HS-5 (cell line): ENCODE measurements at regions not wholly inside any gene's neighbourhood (a gene's known extent, or its start where the extent isn't known, plus 50 kb on each side); places are given as distances from the start of the nearest gene placed in this dataset.
"Not testable (repeated sequence)": the region's sequence is repeated elsewhere in the genome, so short reads cannot be mapped to it uniquely, and the experiment has no call there.

Experiments
- DNase-seq: peaks from one replicate; pipeline ENCODE4 v3.0.0-alpha.2; 2012; ENCODE audit warnings: low read depth

DNA sequence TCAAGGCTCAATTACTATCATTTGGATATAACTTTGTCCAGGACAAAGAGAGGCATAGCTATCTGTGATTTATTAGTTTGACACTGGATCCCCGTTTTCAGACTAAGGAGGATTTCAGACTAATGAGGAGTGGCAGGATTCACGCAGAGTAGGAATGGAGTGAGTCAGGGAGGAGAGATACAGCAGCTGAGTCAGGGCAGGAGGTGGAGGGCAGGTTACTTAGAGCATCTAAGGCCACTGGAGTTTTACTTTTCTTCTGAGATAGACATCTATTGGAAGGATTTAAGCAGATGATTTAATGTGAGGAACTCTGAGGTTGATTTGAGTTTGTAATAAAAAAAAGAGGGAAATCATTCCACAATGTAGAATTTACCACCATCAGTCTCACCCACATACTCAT is 110.6 kb downstream of the RPIA start:
- not testable (repeated sequence) for DNase-seq

- DNase-seq = no peak
Observed at GRCh38 chr2:88807237-88807962, 115.9 kb downstream of the RPIA start.

DNA sequence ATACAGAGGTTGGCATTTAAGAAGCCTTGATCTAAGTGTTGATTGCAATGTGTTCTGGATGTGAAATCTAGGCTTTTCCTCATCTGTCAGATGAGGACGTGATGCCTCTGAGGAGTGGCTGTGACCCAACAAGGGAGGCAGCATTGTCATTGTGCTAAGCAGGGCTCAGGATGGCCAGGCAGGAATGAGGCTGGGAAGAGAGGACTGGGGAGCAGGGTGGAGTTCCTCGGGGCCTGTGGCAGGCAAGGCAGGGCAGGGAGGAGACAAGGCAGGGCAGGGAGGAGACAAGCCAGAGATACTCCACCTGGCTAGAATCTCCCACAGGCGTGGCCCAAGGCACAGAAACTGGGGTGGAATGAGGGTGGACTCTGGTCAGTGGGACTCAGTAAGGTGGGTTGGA is 116.6 kb downstream of the RPIA start:
- DNase-seq = no peak

DNA sequence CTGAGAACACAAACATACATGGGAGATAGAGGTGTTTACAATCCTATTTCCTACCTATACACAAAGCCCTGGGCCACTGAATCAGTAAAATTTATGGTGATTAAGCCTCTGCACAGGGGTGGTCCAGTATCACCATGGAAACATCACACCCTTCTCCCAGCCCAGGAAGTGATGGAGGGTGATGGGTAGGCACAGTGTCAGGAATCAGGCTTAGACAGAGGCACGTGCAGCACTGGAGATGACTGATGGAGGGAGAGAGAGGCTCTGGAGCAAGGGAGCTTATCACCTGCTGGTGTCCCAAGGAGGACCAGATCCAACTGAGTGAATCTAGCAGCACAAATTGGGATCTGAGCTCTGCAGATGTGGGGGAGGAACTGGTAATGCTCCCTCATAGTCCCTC is 117.2 kb downstream of the RPIA start:
- DNase-seq = no peak

DNA sequence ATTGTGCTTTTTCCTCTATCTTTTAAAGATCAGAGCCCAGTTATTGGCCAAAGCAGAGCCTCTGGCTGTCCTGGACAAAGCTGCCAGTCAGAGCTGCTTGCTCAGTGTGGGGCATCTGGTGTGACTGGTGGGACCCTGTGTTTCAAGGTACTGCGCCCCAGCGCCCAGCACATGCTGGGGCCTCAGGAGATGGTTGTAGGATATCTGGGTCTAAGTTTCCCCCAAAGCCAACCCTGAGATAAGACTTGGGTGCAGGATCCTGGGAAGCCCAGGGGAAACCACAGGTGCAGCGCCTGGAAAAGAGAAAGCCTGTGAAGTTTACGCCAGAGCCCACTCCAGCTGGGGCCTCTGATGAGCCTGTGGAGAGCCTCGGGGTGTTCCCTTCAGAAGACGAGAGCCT is 117.7 kb downstream of the RPIA start:
- DNase-seq = no peak

- DNase-seq = no peak
Observed at GRCh38 chr2:88810017-88810416, 118.5 kb downstream of the RPIA start.

DNA sequence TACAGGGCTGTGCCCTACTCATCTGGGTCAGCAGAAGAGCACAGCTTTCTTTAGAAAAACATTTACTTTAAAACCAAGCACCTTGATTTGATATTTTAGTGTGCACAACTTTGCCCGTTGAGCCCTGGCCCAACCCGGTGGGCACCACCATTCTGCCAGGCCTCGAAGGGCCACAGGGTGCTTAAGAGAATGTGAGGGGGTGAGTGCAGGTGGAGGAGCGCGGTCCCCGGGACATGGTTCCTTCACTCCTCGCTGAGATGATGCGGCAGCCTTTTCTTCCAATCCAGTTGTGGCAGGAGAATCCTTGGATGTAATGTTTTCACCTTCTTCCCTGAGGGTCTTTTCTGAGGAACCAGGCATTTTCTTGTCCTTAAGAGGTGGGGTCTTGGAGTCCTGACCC is 119.0 kb downstream of the RPIA start:
- no peak for DNase-seq

DNA sequence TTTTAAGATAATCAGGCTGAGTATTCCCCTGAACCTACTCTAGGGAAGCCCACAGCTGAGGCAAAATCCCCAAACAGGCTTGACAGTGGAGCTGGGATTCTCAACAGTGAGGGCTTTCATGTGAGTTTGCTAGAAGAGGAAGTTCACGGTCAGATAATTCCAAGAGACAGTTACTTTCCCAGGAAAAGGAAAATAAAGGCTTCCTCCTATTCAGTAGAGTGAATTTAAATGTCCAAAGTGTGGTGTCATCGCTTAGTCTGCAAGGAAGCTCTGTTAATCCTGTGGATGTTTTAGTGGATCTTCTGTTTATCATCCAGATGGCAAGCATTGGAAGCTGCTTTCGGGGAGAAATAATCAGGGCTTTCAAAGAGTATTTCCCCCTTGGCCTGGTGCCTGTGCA is 119.8 kb downstream of the RPIA start:
- DNase-seq = no peak

GRCh38 chr2:88811681-88812080 is 120.2 kb downstream of the RPIA start:
- no peak for DNase-seq

DNA sequence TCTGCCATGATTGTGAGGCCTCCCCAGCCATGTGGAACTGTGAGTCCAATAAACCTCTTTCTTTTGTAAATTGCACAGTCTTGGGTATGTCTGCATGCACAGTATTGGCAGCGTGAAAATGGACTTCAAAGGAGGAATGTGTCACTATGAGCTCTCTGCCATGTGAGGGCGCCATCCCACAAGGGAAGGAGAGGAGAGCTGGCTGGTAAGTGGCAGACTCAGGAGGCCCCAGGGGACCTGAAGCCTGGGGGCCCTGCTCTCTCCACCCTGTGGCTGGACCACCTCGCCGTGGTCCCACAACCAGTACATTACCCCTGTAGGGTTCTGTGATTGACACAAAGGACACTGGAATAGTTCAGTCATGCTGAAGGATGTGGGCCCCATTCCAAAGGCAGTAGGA is 122.1 kb downstream of the RPIA start:
- no peak for DNase-seq

- no peak for DNase-seq
Observed at GRCh38 chr2:88815282-88815681, 123.8 kb downstream of the RPIA start.

DNA sequence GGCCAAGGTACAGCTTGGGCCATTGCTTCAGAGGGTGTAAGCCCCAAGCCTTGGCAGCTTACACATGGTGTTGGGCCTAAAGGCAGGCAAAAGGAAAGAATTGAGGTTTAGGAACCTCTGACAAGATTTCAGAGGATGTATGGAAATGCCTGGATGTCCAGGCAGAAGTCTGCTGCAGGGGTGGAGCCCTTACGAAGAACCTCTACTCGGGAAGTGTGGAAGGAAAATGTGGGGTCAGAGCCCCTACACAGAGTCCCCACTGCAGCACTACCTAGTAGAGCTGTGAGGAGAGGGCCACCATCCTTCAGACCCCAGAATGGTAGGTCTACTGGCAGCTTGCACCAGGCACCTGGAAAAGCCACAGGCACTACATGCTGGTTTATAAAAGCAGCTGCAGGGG is 124.2 kb downstream of the RPIA start:
- no peak for DNase-seq

DNA sequence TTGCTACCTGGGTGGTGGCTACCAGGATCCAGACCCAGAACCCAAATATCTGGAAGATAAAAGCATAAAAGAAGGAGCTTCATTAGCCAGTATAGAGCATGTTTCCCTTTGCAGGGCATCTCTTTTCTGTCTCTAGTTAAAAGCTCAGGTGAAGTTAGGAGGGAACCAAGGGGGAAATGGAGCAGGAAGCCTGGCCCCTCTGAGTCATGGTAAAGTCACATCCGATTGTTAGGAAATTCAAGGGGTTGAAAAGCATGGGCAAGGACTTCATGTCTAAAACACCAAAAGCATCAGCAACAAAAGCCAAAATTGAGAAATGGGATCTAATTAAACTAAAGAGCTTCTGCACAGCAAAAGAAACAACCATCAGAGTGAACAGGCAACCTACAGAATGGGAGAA is 126.9 kb downstream of the RPIA start:
- no peak for DNase-seq

DNA sequence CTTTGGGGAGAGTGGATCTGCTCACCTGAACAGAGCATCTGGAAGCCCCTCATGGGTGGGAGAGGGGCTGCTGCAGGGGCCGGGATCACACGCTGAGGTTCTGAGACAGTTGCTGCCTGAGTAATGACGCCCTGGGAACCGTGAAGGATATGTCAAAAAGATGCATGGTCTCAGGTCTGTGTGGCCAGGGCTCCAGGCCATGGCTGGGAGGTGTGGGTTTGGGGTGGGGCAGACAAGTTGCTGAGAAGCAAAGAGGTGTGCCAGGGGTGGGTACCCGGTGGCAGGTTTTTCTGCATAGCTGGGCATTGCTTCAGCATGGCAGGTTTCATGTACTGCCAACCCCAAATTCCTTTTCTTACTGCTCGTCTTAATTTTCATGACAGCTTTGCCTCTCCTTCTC is 133.5 kb downstream of the RPIA start:
- no peak for DNase-seq

DNA sequence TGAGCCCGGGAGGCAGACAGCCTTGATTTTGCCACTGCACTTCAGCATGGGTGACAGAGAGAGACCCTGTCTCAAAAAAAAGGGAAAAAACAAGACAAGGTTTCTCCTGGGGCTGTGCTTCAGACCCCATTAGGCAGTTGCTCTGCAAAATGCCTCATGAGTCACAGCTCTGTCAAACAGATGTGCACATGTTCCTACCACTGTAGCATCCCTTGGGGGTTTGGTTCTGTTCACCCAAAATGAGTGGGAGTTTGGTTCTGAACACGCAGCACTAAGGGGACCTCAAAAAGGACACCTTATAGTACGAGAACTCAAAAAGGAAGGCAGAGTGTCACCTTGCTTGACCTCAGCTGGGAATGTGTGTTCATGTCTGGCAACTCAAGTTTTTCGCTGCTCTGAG is 134.9 kb downstream of the RPIA start:
- DNase-seq = no peak

- DNase-seq = no peak
Observed at GRCh38 chr2:88827821-88828220, 136.3 kb downstream of the RPIA start.

GRCh38 chr2:88828397-88829137 is 137.1 kb downstream of the RPIA start:
- DNase-seq = no peak

GRCh38 chr2:88829607-88830463 is 138.4 kb downstream of the RPIA start:
- DNase-seq = no peak

DNA sequence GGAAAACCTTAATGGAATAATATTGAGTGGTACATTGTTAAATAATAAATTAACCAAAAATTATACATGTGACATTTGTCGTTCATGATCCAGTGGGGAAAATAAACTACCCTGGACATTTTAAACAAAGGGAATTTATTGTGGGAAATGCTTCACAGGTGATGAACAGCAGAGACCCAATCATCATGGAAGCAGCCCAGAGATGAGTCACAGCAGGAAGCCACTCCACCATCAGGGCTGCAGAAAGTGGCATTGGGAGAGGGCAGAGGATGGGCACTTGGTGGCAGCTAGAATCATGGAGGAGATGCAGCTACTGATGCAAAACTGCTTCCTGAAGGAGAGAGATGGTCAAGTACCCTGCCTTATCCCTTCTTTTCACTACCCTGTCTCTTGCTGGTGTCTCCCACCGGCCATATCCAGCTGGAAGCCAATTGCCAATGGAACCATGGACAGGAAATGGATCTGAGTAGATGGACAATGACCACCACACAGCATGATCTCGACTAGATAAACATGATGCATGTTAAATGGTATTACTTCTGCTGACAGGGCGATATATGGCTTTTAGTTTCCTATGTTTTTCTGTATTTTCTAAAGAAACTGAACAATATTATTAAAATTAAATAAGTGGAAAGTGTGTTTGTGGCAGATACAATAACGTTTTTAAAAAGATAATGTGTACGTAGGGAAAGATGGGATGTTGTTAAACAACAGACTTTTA is 139.8 kb downstream of the RPIA start:
- no peak for DNase-seq

GRCh38 chr2:88831792-88832248 is 140.3 kb downstream of the RPIA start:
- no peak for DNase-seq

DNA sequence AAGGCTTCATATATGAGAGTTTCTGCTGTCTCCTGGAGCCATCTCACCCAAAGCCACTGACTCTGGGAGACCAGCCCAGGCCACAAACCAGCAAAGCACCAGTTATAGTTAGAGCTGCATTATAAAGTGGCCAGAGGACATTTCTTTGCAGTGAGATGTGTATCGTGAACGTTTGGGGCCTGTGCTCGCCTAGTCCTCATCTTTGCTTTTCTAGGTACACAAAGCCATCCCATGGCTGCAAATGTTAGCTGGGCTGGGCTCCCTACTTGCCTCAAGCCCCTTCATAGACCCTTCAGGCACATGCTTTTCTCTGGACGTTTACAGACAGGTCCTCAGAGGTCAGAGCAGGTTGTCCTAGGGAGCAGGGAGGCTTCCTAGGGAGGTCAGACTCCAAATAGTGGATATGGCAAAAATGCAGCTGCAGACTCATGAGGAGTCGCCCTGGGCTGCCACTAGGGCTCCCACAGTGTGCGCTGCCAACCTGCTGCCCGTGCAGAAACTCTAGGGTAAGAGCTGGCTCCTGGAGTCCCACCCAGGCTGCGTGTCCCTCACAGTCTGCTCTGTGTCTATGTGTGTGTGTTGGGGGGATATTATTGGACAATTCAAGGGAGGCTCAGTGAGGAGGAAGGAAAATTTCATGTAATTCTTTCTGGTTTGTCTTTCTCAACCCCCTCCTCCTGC is 141.0 kb downstream of the RPIA start:
- no peak for DNase-seq

DNA sequence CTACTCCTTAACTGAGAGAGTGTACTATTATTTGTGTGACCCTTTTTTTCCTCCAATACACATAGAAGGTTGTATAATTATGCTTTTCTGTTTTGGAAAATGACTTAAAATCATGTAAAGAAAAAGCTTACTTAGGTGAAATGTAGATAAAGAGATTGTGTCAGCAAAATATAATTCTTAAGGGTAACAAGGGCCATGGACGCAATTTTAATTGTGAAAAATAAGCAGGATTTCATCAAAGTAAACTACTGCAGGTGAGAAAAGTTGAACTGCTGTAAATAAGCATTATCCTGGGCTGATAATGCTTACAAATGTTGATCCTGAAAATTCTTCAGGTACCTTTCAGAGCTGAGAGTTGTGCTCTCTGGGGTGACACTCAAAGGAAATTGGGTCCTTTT is 141.5 kb downstream of the RPIA start:
- DNase-seq = no peak
